PFSK-1 (cell line): ENCODE measurements at regions not wholly inside any gene's neighbourhood (a gene's known extent, or its start where the extent isn't known, plus 50 kb on each side); places are given as distances from the start of the nearest gene placed in this dataset.

Experiments used
- FOXP2 ChIP-seq: optimal IDR thresholded peaks from 2 replicates; pipeline ENCODE3; 2011; ENCODE audit warnings: borderline replicate concordance, control low read depth, inconsistent platforms; ENCODE audit not compliant: insufficient read depth; ENCODE audit errors: extremely low read length, extremely low read depth
- POLR2AphosphoS5 ChIP-seq: IDR thresholded peaks from 2 replicates; pipeline ENCODE4 v1.6.1; 2012; ENCODE audit warnings: low read depth, mild to moderate bottlenecking, control low read depth, low read length, moderate library complexity
- REST ChIP-seq, 2 experiments: IDR thresholded peaks; 2 replicates each; pipeline versions ENCODE4 v1.6.1 to v1.8.0; 2011 to 2012; ENCODE audit warnings: low read depth in 2 of 2, low read length in 2 of 2, control low read depth in 1 of 2, inconsistent platforms in 1 of 2, mild to moderate bottlenecking in 1 of 2, moderate library complexity in 1 of 2; ENCODE audit not compliant: insufficient read depth in 1 of 2
- SIN3A ChIP-seq: IDR thresholded peaks from 2 replicates; pipeline ENCODE4 v1.6.1; 2012; ENCODE audit warnings: mild to moderate bottlenecking, low read length, moderate library complexity, borderline replicate concordance; ENCODE audit not compliant: insufficient read depth
- TAF1 ChIP-seq: IDR thresholded peaks from 2 replicates; pipeline ENCODE4 v1.6.1; 2012; ENCODE audit warnings: low read length, control low read depth, borderline replicate concordance; ENCODE audit not compliant: insufficient read depth

DNA sequence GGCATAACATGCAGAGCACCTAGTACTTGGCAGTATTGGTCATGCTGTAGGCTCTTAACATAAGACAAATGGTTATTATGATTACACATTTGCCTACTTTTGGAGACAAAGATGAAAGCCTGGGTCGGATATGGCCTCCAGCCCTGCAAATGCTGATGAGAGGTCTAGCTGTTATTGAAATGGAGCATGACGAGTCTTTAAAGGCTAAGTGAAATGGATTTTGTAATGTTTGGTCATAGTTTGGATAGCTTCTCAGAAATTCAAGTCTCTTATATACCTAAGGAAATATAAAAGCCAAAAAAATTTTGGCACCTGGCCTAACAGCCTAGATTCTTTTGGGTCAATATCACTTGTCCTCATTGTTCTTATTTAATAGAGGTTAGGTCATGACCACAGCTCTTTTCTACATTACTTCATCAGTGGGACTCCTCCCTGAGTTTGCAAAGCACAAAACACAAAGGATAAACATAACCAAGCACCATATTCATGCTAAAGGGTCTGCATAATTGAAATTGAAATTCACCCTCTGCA lies 69.2 kb upstream of the WLS start:
- no peak for TF ChIP-seq FOXP2
- TF ChIP-seq REST (IDR thresholded peaks at IDR 0.05; ENCODE audit: insufficient read depth in 1 of 2, low read depth in 2 of 2, low read length in 2 of 2) = no peak
- no peak for TF ChIP-seq SIN3A
- TF ChIP-seq POLR2AphosphoS5 = no peak
- TF ChIP-seq TAF1 = no peak

DNA sequence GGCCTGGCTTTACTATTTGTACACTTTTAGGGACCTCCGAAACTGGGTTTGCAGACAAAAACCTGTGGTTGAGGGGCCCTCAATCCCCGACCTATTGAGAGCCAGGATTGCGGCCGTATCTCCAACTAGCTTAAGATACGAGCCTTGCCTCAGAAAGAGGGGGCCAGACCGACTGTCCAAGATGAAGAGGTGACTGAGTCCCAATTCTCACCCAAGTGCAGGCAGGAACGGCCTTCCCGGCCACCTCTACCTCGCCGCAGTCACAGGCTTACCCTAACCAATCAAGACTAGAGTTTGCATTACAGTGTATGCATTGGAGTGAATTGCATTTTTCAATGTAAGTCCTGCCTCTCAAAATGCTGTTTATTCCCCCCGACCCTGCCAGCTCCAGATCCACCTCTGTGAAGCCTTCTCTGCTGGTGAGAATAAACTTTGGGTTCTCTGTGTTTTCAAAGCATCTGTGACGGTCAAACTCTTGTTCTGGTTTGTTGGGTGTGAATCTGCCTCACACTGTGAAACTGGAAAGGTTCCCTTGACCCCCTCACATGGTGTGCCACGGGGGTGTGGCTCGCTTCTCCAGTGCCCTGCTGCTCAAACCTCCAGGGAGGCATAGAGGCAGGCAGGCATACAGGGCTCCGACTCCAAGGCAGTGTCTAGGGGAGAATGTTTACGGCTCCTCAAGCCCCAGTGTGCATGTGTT lies 62.2 kb upstream of the WLS start:
- TF ChIP-seq TAF1 = no peak
- no peak for TF ChIP-seq SIN3A
- TF ChIP-seq POLR2AphosphoS5 = no peak
- TF ChIP-seq FOXP2 = no peak
- TF ChIP-seq REST (IDR thresholded peaks at IDR 0.05; ENCODE audit: insufficient read depth in 1 of 2, low read depth in 2 of 2, low read length in 2 of 2) = no peak

GRCh38 chr1:68293609-68294366 lies 61.5 kb upstream of the WLS start:
- no peak for TF ChIP-seq FOXP2
- no peak for TF ChIP-seq SIN3A
- TF ChIP-seq REST (IDR thresholded peaks at IDR 0.05; ENCODE audit: insufficient read depth in 1 of 2, low read depth in 2 of 2, low read length in 2 of 2) = no peak
- no peak for TF ChIP-seq TAF1
- no peak for TF ChIP-seq POLR2AphosphoS5

DNA sequence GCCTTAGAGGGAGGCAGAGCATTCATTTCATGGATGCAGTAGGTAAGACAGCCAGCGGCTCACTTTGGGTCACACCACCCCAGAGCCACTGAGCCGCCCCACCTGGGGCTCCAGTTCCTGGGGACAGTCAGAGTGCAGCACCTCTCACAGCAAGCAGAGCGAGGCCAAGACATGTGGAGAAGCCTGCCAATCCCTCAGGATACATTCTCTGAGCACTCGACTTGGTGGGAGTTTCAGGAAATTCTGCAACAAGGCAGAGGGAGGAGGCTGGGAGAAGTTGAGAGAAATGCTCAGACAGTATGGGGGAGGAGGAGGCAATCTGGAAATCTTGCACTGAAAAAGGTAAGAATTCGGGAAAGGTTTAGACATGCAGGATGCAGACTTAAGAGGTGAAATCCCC lies 60.8 kb upstream of the WLS start:
- TF ChIP-seq SIN3A = no peak
- TF ChIP-seq REST (IDR thresholded peaks at IDR 0.05; ENCODE audit: insufficient read depth in 1 of 2, low read depth in 2 of 2, low read length in 2 of 2) = no peak
- TF ChIP-seq FOXP2 = no peak
- no peak for TF ChIP-seq TAF1
- no peak for TF ChIP-seq POLR2AphosphoS5
